ENCODE measurements at regions not wholly inside any gene's neighbourhood (a gene's known extent, or its start where the extent isn't known, plus 50 kb on each side); places are given as distances from the start of the nearest gene placed in this dataset.
A peak's percentile ranks its signal among the peaks of the same experiment; 100 is the strongest.
"Not testable (repeated sequence)": the region's sequence is repeated elsewhere in the genome, so short reads cannot be mapped to it uniquely, and the experiment has no call there.

GRCh38 chr6:37580176-37580955 lies 80.7 kb upstream of the CCDC167 start:
- DNase-seq: no peak

GRCh38 chr6:37579444-37580067 lies 79.9 kb upstream of the CCDC167 start:
- DNase-seq: no peak

GRCh38 chr6:37578104-37578503 lies 78.4 kb upstream of the CCDC167 start:
- no peak for DNase-seq

- DNase-seq: no peak
Measured at GRCh38 chr6:37576336-37576737, 76.6 kb upstream of the CCDC167 start.

- DNase-seq: no peak
Measured at GRCh38 chr6:37575221-37575620, 75.5 kb upstream of the CCDC167 start.

GRCh38 chr6:37572334-37572733 lies 72.6 kb upstream of the CCDC167 start:
- no peak for DNase-seq

GRCh38 chr6:37570482-37571133 lies 70.9 kb upstream of the CCDC167 start:
- DNase-seq: no peak

- DNase-seq: no peak
Measured at GRCh38 chr6:37569743-37570481, 70.2 kb upstream of the CCDC167 start.

- no peak for DNase-seq
Measured at GRCh38 chr6:37569317-37569716, 69.6 kb upstream of the CCDC167 start.

GRCh38 chr6:37566950-37567349 lies 67.3 kb upstream of the CCDC167 start:
- DNase-seq: no peak

GRCh38 chr6:37566111-37566949 lies 66.6 kb upstream of the CCDC167 start:
- DNase-seq: peak; percentile 38 to 69 (median 63)

GRCh38 chr6:37565267-37566110 lies 65.8 kb upstream of the CCDC167 start:
- DNase-seq: no peak

GRCh38 chr6:37562926-37563288 lies 63.2 kb upstream of the CCDC167 start:
- DNase-seq: not testable (repeated sequence)

GRCh38 chr6:37561361-37561760 lies 61.7 kb upstream of the CCDC167 start:
- DNase-seq: no peak

GRCh38 chr6:37560737-37561103 lies 61.0 kb upstream of the CCDC167 start:
- DNase-seq: no peak

GRCh38 chr6:37559501-37559900 lies 59.8 kb upstream of the CCDC167 start:
- DNase-seq: no peak

- no peak for DNase-seq
Measured at GRCh38 chr6:37559050-37559449, 59.4 kb upstream of the CCDC167 start.

GRCh38 chr6:37558646-37559045 lies 59.0 kb upstream of the CCDC167 start:
- no peak for DNase-seq

- DNase-seq: no peak
Measured at GRCh38 chr6:37558168-37558567, 58.5 kb upstream of the CCDC167 start.

- DNase-seq: no peak
Measured at GRCh38 chr6:37557645-37558114, 58.0 kb upstream of the CCDC167 start.
